ENCODE measurements at regions not wholly inside any gene's neighbourhood (a gene's known extent, or its start where the extent isn't known, plus 50 kb on each side); places are given as distances from the start of the nearest gene placed in this dataset.

DNA sequence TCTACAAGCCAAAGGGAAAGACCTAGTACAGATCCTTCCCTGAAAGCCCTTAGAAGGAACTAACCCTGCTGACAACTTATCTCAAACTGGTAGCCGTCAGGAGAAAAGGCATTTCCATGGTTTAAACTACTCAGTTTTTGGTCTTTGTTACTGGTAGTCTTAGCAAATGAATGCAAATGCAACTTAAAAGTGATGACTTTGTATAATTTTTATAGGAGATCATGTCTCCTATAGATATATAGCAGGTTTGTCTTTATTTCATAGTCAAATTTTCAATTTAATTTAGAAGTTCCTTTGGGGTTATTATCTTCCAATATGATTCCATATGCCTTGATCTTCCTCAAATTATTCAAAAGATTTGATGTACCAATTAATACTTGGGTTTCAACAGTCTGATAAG is 1173.0 kb upstream of the CNTN5 start:
- Histone ChIP-seq H3K4me2 (ENCODE audit: control insufficient read depth, insufficient read depth) (no peak overlapping the region), H3K4me1 (ENCODE audit: control insufficient read depth, insufficient read depth, low read length) (no peaks in the 10 kb centered on the region), H3K36me3 (ENCODE audit: control insufficient read depth in 2 of 2, insufficient read depth in 2 of 2, low read length in 1 of 2) (no peaks in the 10 kb centered on the region), H3K27me3 (replicated peaks in 1 of 2; ENCODE audit: control insufficient read depth in 2 of 2, insufficient read depth in 2 of 2, low read length in 1 of 2) (no peaks in the 10 kb centered on the region), H3K9ac (ENCODE audit: control insufficient read depth, insufficient read depth, low read length) (no peak overlapping the region), H4K20me1 (ENCODE audit: control insufficient read depth, insufficient read depth) (no peaks in the 10 kb centered on the region), H3K79me2 (ENCODE audit: control insufficient read depth, insufficient read depth, low read length) (no peaks in the 10 kb centered on the region), H3K27ac (ENCODE audit: control insufficient read depth, insufficient read depth) (no peak overlapping the region), H3K9me3 (replicated peaks; ENCODE audit: control insufficient read depth, insufficient read depth, low read length) (no peaks in the 10 kb centered on the region), H2AFZ (ENCODE audit: control insufficient read depth, low read depth, low read length) (no peak overlapping the region), H3K4me3 (no peak overlapping the region)
- no peak for FAIRE-seq
- BruUV-seq (replicated peaks), result no TSS peak
- SMC1A ChIA-PET (ENCODE audit: uncharacterized antibody, unreplicated experiment), result no interaction called here
- 5% methylated on average over 1 of the region's 1 CpG for WGBS (ENCODE audit: insufficient coverage, insufficient replicate concordance, low lambda C conversion rate, missing lambda C conversion rate)
- ATAC-seq, result no peak
- intact Hi-C loops (cut with micrococcal nuclease; ENCODE audit: unreplicated experiment) (no loop called here), in situ Hi-C loops (cut with MboI) (no loop called here)
- no peak for DNase-seq (ENCODE audit: low read depth, low spot score)
- CTCF ChIA-PET, result no interaction called here
- POLR2A ChIA-PET, result no interaction called here
- RAD21 ChIA-PET (ENCODE audit: unreplicated experiment), result no interaction called here
- TF ChIP-seq CHD1 (IDR thresholded peaks at IDR 0.05; ENCODE audit: low read depth, low read length) (no peak), PBX3 (IDR thresholded peaks at IDR 0.05; ENCODE audit: insufficient replicate concordance, low read depth, low read length) (no peak), POLR2A (IDR thresholded peaks at IDR 0.05; ENCODE audit: low read depth, low read length) (no peak), NR2C1 (IDR thresholded peaks at IDR 0.05) (no peak), KLF5 (IDR thresholded peaks at IDR 0.05; ENCODE audit: partially characterized antibody) (no peak), PML (IDR thresholded peaks at IDR 0.05; ENCODE audit: low read length) (no peak), RB1 (IDR thresholded peaks at IDR 0.05; ENCODE audit: borderline replicate concordance) (no peak), CUX1 (IDR thresholded peaks at IDR 0.05; ENCODE audit: insufficient replicate concordance, low read depth, low read length) (no peak), NRF1 (conservative IDR thresholded peaks at IDR 0.05; ENCODE audit: low read depth, low read length) (no peak)
- TF ChIP-seq, protein P1, sequence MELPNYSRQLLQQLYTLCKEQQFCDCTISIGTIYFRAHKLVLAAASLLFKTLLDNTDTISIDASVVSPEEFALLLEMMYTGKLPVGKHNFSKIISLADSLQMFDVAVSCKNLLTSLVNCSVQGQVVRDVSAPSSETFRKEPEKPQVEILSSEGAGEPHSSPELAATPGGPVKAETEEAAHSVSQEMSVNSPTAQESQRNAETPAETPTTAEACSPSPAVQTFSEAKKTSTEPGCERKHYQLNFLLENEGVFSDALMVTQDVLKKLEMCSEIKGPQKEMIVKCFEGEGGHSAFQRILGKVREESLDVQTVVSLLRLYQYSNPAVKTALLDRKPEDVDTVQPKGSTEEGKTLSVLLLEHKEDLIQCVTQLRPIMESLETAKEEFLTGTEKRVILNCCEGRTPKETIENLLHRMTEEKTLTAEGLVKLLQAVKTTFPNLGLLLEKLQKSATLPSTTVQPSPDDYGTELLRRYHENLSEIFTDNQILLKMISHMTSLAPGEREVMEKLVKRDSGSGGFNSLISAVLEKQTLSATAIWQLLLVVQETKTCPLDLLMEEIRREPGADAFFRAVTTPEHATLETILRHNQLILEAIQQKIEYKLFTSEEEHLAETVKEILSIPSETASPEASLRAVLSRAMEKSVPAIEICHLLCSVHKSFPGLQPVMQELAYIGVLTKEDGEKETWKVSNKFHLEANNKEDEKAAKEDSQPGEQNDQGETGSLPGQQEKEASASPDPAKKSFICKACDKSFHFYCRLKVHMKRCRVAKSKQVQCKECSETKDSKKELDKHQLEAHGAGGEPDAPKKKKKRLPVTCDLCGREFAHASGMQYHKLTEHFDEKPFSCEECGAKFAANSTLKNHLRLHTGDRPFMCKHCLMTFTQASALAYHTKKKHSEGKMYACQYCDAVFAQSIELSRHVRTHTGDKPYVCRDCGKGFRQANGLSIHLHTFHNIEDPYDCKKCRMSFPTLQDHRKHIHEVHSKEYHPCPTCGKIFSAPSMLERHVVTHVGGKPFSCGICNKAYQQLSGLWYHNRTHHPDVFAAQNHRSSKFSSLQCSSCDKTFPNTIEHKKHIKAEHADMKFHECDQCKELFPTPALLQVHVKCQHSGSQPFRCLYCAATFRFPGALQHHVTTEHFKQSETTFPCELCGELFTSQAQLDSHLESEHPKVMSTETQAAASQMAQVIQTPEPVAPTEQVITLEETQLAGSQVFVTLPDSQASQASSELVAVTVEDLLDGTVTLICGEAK (IDR thresholded peaks at IDR 0.05; ENCODE audit: borderline replicate concordance), result no peak
- TF ChIP-seq, protein P2, sequence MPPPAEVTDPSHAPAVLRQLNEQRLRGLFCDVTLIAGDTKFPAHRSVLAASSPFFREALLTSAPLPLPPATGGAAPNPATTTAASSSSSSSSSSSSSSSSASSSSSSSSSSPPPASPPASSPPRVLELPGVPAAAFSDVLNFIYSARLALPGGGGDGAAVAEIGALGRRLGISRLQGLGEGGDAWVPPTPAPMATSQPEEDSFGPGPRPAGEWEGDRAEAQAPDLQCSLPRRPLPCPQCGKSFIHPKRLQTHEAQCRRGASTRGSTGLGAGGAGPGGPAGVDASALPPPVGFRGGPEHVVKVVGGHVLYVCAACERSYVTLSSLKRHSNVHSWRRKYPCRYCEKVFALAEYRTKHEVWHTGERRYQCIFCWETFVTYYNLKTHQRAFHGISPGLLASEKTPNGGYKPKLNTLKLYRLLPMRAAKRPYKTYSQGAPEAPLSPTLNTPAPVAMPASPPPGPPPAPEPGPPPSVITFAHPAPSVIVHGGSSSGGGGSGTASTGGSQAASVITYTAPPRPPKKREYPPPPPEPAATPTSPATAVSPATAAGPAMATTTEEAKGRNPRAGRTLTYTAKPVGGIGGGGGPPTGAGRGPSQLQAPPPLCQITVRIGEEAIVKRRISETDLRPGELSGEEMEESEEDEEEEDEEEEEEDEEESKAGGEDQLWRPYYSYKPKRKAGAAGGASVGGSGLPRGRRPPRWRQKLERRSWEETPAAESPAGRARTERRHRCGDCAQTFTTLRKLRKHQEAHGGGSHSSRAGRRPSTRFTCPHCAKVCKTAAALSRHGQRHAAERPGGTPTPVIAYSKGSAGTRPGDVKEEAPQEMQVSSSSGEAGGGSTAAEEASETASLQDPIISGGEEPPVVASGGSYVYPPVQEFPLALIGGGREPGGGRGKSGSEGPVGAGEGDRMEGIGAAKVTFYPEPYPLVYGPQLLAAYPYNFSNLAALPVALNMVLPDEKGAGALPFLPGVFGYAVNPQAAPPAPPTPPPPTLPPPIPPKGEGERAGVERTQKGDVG (CRISPR knock-in tag; IDR thresholded peaks at IDR 0.05), result no peak

Data from GM12878 (cell line).